GM21423 (cell line): ENCODE measurements at regions not wholly inside any gene's neighbourhood (a gene's known extent, or its start where the extent isn't known, plus 50 kb on each side); places are given as distances from the start of the nearest gene placed in this dataset.

ENCODE experiments used
- ATAC-seq: cut with Tn5 transposase; IDR thresholded peaks from one replicate; pipeline ENCODE4 v1.9.1; 2021; ENCODE audit warnings: mild to moderate bottlenecking, moderate library complexity; ENCODE audit not compliant: unreplicated experiment

- no peak for ATAC-seq
Measured at GRCh38 chr4:95674521-95674981, 125.8 kb upstream of the UNC5C start.

GRCh38 chr4:95672811-95673210 is 124.0 kb upstream of the UNC5C start:
- no peak for ATAC-seq

GRCh38 chr4:95660719-95661118 is 111.9 kb upstream of the UNC5C start:
- no peak for ATAC-seq

- ATAC-seq: no peak
Measured at GRCh38 chr4:95651891-95652290, 103.1 kb upstream of the UNC5C start.

- no peak for ATAC-seq
Measured at GRCh38 chr4:95644417-95644816, 95.6 kb upstream of the UNC5C start.

- no peak for ATAC-seq
Measured at GRCh38 chr4:95643627-95644026, 94.9 kb upstream of the UNC5C start.

- ATAC-seq: no peak
Measured at GRCh38 chr4:95641571-95641970, 92.8 kb upstream of the UNC5C start.

GRCh38 chr4:95640311-95640710 is 91.5 kb upstream of the UNC5C start:
- no peak for ATAC-seq

GRCh38 chr4:95638920-95639501 is 90.2 kb upstream of the UNC5C start:
- no peak for ATAC-seq

- ATAC-seq: no peak
Measured at GRCh38 chr4:95637043-95637600, 88.3 kb upstream of the UNC5C start.

- no peak for ATAC-seq
Measured at GRCh38 chr4:95636061-95636460, 87.3 kb upstream of the UNC5C start.

GRCh38 chr4:95627709-95628108 is 78.9 kb upstream of the UNC5C start:
- no peak for ATAC-seq

GRCh38 chr4:95627024-95627605 is 78.3 kb upstream of the UNC5C start:
- no peak for ATAC-seq

GRCh38 chr4:95625020-95625419 is 76.2 kb upstream of the UNC5C start:
- no peak for ATAC-seq

- no peak for ATAC-seq
Measured at GRCh38 chr4:95619525-95620443, 71.0 kb upstream of the UNC5C start.

GRCh38 chr4:95614684-95615205 is 66.0 kb upstream of the UNC5C start:
- no peak for ATAC-seq

- no peak for ATAC-seq
Measured at GRCh38 chr4:95610061-95610569, 61.3 kb upstream of the UNC5C start.

GRCh38 chr4:95606739-95607138 is 58.0 kb upstream of the UNC5C start:
- ATAC-seq: no peak

- ATAC-seq: no peak
Measured at GRCh38 chr4:95603393-95603792, 54.6 kb upstream of the UNC5C start.

GRCh38 chr4:95602872-95603271 is 54.1 kb upstream of the UNC5C start:
- ATAC-seq: no peak

- no peak for ATAC-seq
Measured at GRCh38 chr4:95601356-95601755, 52.6 kb upstream of the UNC5C start.
